ENCODE measurements at regions not wholly inside any gene's neighbourhood (a gene's known extent, or its start where the extent isn't known, plus 50 kb on each side); places are given as distances from the start of the nearest gene placed in this dataset.

- TF ChIP-seq CTCF (IDR thresholded peaks at IDR 0.05) (no peak), POLR2A (IDR thresholded peaks at IDR 0.05) (no peak), EP300 (IDR thresholded peaks at IDR 0.05) (no peak), POLR2AphosphoS5 (IDR thresholded peaks at IDR 0.05) (no peak)
Observed at GRCh38 chr11:19519353-19519752, 193.3 kb upstream of the NAV2 start.

Measured in upper lobe of left lung (tissue), 4 donors.